ENCODE measurements at regions not wholly inside any gene's neighbourhood (a gene's known extent, or its start where the extent isn't known, plus 50 kb on each side); places are given as distances from the start of the nearest gene placed in this dataset.

GRCh38 chr10:57599440-57599839, 668.3 kb downstream of the IPMK start:
- ChIA-PET CTCF (ENCODE audit: low intra/inter-chr PET ratio, low total read pairs) (no interaction called here), POLR2A (no interaction called here)
- Histone ChIP-seq H3K27ac (ENCODE audit: extremely low read length, insufficient read depth, low read length) (no peak overlapping the region), H3K9me3 (ENCODE audit: low read length) (no peaks in the 10 kb centered on the region), H3K4me2 (ENCODE audit: low read depth, low read length) (no peak overlapping the region), H3K27me3 (ENCODE audit: control insufficient read depth in 1 of 2, insufficient read depth in 2 of 2, low read length in 2 of 2) (no peaks in the 10 kb centered on the region), H2AFZ (ENCODE audit: low read length) (no peak overlapping the region), H3K4me3 (replicated peaks in 1 of 3; ENCODE audit: insufficient read depth in 1 of 3, low read depth in 2 of 3, low read length in 3 of 3) (no peak overlapping the region), H3K9ac (ENCODE audit: insufficient read depth, low read depth, low read length) (no peak overlapping the region), H3K4me1 (ENCODE audit: insufficient read depth, low read length) (no peaks in the 10 kb centered on the region), H3K36me3 (replicated peaks in 1 of 2; ENCODE audit: control insufficient read depth in 1 of 2, insufficient read depth in 2 of 2, low read length in 2 of 2) (no peaks in the 10 kb centered on the region), H4K20me1 (ENCODE audit: insufficient read depth, low read length) (no peaks in the 10 kb centered on the region), H3K79me2 (ENCODE audit: insufficient read depth, low read length) (no peaks in the 10 kb centered on the region)
- BruUV-seq (replicated peaks), result no TSS peak
- in situ Hi-C loops (cut with HindIII; ENCODE audit: extremely low pct_ligation_motif_present, low pct_unique_long_range_greater_than_20kb), result no loop called here
- intact Hi-C loops (cut with micrococcal nuclease; ENCODE audit: unreplicated experiment), result no loop called here
- DNase-seq (ENCODE audit: low spot score), result no peak
- 19% methylated on average over 4 of the region's 4 CpGs for WGBS (ENCODE audit: low lambda C conversion rate)
- FAIRE-seq, result no peak
- no peak for ATAC-seq
- TF ChIP-seq, protein P1, sequence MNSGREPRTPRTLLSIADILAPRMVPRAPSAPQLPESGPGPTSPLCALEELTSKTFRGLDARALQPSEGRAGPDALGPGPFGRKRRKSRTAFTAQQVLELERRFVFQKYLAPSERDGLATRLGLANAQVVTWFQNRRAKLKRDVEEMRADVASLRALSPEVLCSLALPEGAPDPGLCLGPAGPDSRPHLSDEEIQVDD (CRISPR knock-in tag; IDR thresholded peaks at IDR 0.05; ENCODE audit: borderline replicate concordance), result no peak
- TF ChIP-seq CBX5 (CRISPR knock-in tag; IDR thresholded peaks at IDR 0.05; ENCODE audit: borderline replicate concordance), result no peak
- TF ChIP-seq ELF3 (CRISPR knock-in tag; IDR thresholded peaks at IDR 0.05), result no peak
- TF ChIP-seq MLLT10 (CRISPR knock-in tag; IDR thresholded peaks at IDR 0.05), result no peak
- TF ChIP-seq RARA (CRISPR knock-in tag; IDR thresholded peaks at IDR 0.05), result no peak
- TF ChIP-seq RXRB (CRISPR knock-in tag; IDR thresholded peaks at IDR 0.05; ENCODE audit: borderline replicate concordance), result no peak
- TF ChIP-seq ELK4 (CRISPR knock-in tag; IDR thresholded peaks at IDR 0.05; ENCODE audit: borderline replicate concordance), result no peak
- TF ChIP-seq CEBPZ (IDR thresholded peaks at IDR 0.05; ENCODE audit: low read length), result no peak
- TF ChIP-seq PHB2 (IDR thresholded peaks at IDR 0.05; ENCODE audit: partially characterized antibody), result no peak
- no peak for TF ChIP-seq ZKSCAN8 (CRISPR knock-in tag; IDR thresholded peaks at IDR 0.05; ENCODE audit: borderline replicate concordance)
- TF ChIP-seq PCBP1 (IDR thresholded peaks at IDR 0.05; ENCODE audit: borderline replicate concordance, low read depth, low read length), result no peak
- TF ChIP-seq ARID4A (CRISPR knock-in tag; IDR thresholded peaks at IDR 0.05; ENCODE audit: borderline replicate concordance), result no peak
- TF ChIP-seq CREB3 (CRISPR knock-in tag; IDR thresholded peaks at IDR 0.05), result no peak
- no peak for TF ChIP-seq ZMYM4 (CRISPR knock-in tag; IDR thresholded peaks at IDR 0.05)
- TF ChIP-seq ERF (CRISPR knock-in tag; IDR thresholded peaks at IDR 0.05), result no peak
- no peak for TF ChIP-seq RARG (CRISPR knock-in tag; IDR thresholded peaks at IDR 0.05; ENCODE audit: low read depth)
- no peak for TF ChIP-seq ZFY (CRISPR knock-in tag; IDR thresholded peaks at IDR 0.05)

Measured in HepG2 (cell line).